HCEC 1CT (cell line): ENCODE measurements at regions not wholly inside any gene's neighbourhood (a gene's known extent, or its start where the extent isn't known, plus 50 kb on each side); places are given as distances from the start of the nearest gene placed in this dataset.
A peak's percentile ranks its signal among the peaks of the same experiment; 100 is the strongest.

ENCODE experiments used
- DNase-seq: peaks from one replicate; pipeline ENCODE4 v3.0.0-alpha.2; 2017

- DNase-seq = no peak
Measured at GRCh38 chr1:59158321-59158720, 138.6 kb upstream of the FGGY start.

- no peak for DNase-seq
Measured at GRCh38 chr1:59159557-59160203, 137.2 kb upstream of the FGGY start.

GRCh38 chr1:59161136-59161535 lies 135.8 kb upstream of the FGGY start:
- DNase-seq = no peak

- DNase-seq = no peak
Measured at GRCh38 chr1:59162665-59163064, 134.2 kb upstream of the FGGY start.

- no peak for DNase-seq
Measured at GRCh38 chr1:59163268-59164092, 133.4 kb upstream of the FGGY start.

- no peak for DNase-seq
Measured at GRCh38 chr1:59164371-59164770, 132.5 kb upstream of the FGGY start.

GRCh38 chr1:59165353-59165752 lies 131.5 kb upstream of the FGGY start:
- no peak for DNase-seq

GRCh38 chr1:59169703-59170102 lies 127.2 kb upstream of the FGGY start:
- no peak for DNase-seq

GRCh38 chr1:59170659-59171058 lies 126.2 kb upstream of the FGGY start:
- no peak for DNase-seq

- DNase-seq = no peak
Measured at GRCh38 chr1:59171788-59172187, 125.1 kb upstream of the FGGY start.

GRCh38 chr1:59172693-59173092 lies 124.2 kb upstream of the FGGY start:
- DNase-seq = no peak

GRCh38 chr1:59173721-59174120 lies 123.2 kb upstream of the FGGY start:
- peak; percentile 88 for DNase-seq

GRCh38 chr1:59176471-59176870 lies 120.4 kb upstream of the FGGY start:
- DNase-seq = no peak

GRCh38 chr1:59177756-59178155 lies 119.1 kb upstream of the FGGY start:
- DNase-seq = no peak

GRCh38 chr1:59178339-59179187 lies 118.3 kb upstream of the FGGY start:
- peak; percentile 44 for DNase-seq

GRCh38 chr1:59179673-59180072 lies 117.2 kb upstream of the FGGY start:
- DNase-seq = no peak

GRCh38 chr1:59180735-59181134 lies 116.2 kb upstream of the FGGY start:
- DNase-seq = no peak

- no peak for DNase-seq
Measured at GRCh38 chr1:59183749-59184317, 113.1 kb upstream of the FGGY start.

- DNase-seq = no peak
Measured at GRCh38 chr1:59184365-59184905, 112.5 kb upstream of the FGGY start.

GRCh38 chr1:59185163-59185860 lies 111.6 kb upstream of the FGGY start:
- DNase-seq = no peak

- no peak for DNase-seq
Measured at GRCh38 chr1:59186656-59187055, 110.2 kb upstream of the FGGY start.
